ENCODE measurements at regions not wholly inside any gene's neighbourhood (a gene's known extent, or its start where the extent isn't known, plus 50 kb on each side); places are given as distances from the start of the nearest gene placed in this dataset.

GRCh38 chr9:16157651-16158050, 604.8 kb downstream of the CCDC171 start:
- DNase-seq (no peak), ATAC-seq (replicated peaks) (no peak)
- no peak overlapping the region for H3K27ac Mint-ChIP-seq
- no peaks in the 10 kb centered on the region for H3K4me1 Mint-ChIP-seq
- peaks cover 0 to 5% of the 10 kb centered on the region in 2 donors for H3K9me3 Mint-ChIP-seq
- H3K4me3 Mint-ChIP-seq = no peak overlapping the region
- no peaks in the 10 kb centered on the region for H3K36me3 Mint-ChIP-seq
- H3K27me3 Mint-ChIP-seq = peaks cover 7 to 21% of the 10 kb centered on the region in 2 donors

- Mint-ChIP-seq H3K36me3 (no peaks in the 10 kb centered on the region), H3K27ac (no peak overlapping the region), H3K4me1 (no peaks in the 10 kb centered on the region), H3K4me3 (no peak overlapping the region), H3K9me3 (peaks cover 2 to 9% of the 10 kb centered on the region in 2 donors), H3K27me3 (peaks cover 7 to 21% of the 10 kb centered on the region in 2 donors)
- ATAC-seq (replicated peaks) (no peak), DNase-seq (no peak)
These were observed 605.2 kb downstream of the CCDC171 start for GRCh38 chr9:16158093-16158492.

- Mint-ChIP-seq H3K4me3 (no peak overlapping the region), H3K36me3 (no peaks in the 10 kb centered on the region), H3K27ac (no peak overlapping the region), H3K4me1 (no peaks in the 10 kb centered on the region), H3K27me3 (no peaks in the 10 kb centered on the region), H3K9me3 (peaks cover 4 to 13% of the 10 kb centered on the region in 2 donors)
- ATAC-seq (replicated peaks) (no peak), DNase-seq (no peak)
These were observed 608.6 kb downstream of the CCDC171 start for GRCh38 chr9:16161483-16161882.

- peaks cover 0 to 2% of the 10 kb centered on the region in 2 donors for H3K9me3 Mint-ChIP-seq
These were observed 617.3 kb downstream of the CCDC171 start for GRCh38 chr9:16170119-16170518.

GRCh38 chr9:16171911-16172310, 619.1 kb downstream of the CCDC171 start:
- ATAC-seq (replicated peaks) (no peak), DNase-seq (no peak)
- H3K36me3 Mint-ChIP-seq = no peaks in the 10 kb centered on the region
- no peak overlapping the region for H3K4me3 Mint-ChIP-seq
- no peaks in the 10 kb centered on the region for H3K9me3 Mint-ChIP-seq
- H3K27me3 Mint-ChIP-seq = no peaks in the 10 kb centered on the region
- no peak overlapping the region for H3K27ac Mint-ChIP-seq
- no peaks in the 10 kb centered on the region for H3K4me1 Mint-ChIP-seq

More at GRCh38 chr9:16170119-16170518, 617.3 kb downstream of the CCDC171 start:
- no peak overlapping the region for H3K27ac Mint-ChIP-seq
- no peaks in the 10 kb centered on the region for H3K27me3 Mint-ChIP-seq
- H3K36me3 Mint-ChIP-seq = no peaks in the 10 kb centered on the region
- no peaks in the 10 kb centered on the region for H3K4me1 Mint-ChIP-seq
- DNase-seq (no peak), ATAC-seq (replicated peaks) (no peak)
- no peak overlapping the region for H3K4me3 Mint-ChIP-seq

GRCh38 chr9:16172796-16173195, 620.0 kb downstream of the CCDC171 start:
- no peaks in the 10 kb centered on the region for H3K27me3 Mint-ChIP-seq
- DNase-seq (no peak), ATAC-seq (replicated peaks) (no peak)
- no peaks in the 10 kb centered on the region for H3K36me3 Mint-ChIP-seq
- no peaks in the 10 kb centered on the region for H3K4me1 Mint-ChIP-seq
- H3K9me3 Mint-ChIP-seq = no peaks in the 10 kb centered on the region
- no peak overlapping the region for H3K27ac Mint-ChIP-seq
- no peak overlapping the region for H3K4me3 Mint-ChIP-seq

GRCh38 chr9:16174915-16175314, 622.1 kb downstream of the CCDC171 start:
- no peak overlapping the region for H3K27ac Mint-ChIP-seq
- no peaks in the 10 kb centered on the region for H3K4me1 Mint-ChIP-seq
- ATAC-seq (replicated peaks) = no peak
- no peak overlapping the region for H3K4me3 Mint-ChIP-seq
- DNase-seq = no peak
- no peaks in the 10 kb centered on the region for H3K9me3 Mint-ChIP-seq
- H3K36me3 Mint-ChIP-seq = no peaks in the 10 kb centered on the region
- no peaks in the 10 kb centered on the region for H3K27me3 Mint-ChIP-seq

- DNase-seq = no peak
- Mint-ChIP-seq H3K4me1 (no peaks in the 10 kb centered on the region), H3K4me3 (no peak overlapping the region), H3K27me3 (no peaks in the 10 kb centered on the region), H3K9me3 (no peaks in the 10 kb centered on the region), H3K27ac (no peak overlapping the region), H3K36me3 (no peaks in the 10 kb centered on the region)
- no peak for ATAC-seq (replicated peaks)
These were observed 622.6 kb downstream of the CCDC171 start for GRCh38 chr9:16175461-16175860.

GRCh38 chr9:16178294-16178693, 625.5 kb downstream of the CCDC171 start:
- DNase-seq (no peak), ATAC-seq (replicated peaks) (no peak)
- Mint-ChIP-seq H3K27me3 (no peaks in the 10 kb centered on the region), H3K9me3 (no peaks in the 10 kb centered on the region), H3K4me1 (no peaks in the 10 kb centered on the region), H3K4me3 (no peak overlapping the region), H3K36me3 (no peaks in the 10 kb centered on the region), H3K27ac (no peak overlapping the region)

- Mint-ChIP-seq H3K9me3 (no peaks in the 10 kb centered on the region), H3K27ac (no peak overlapping the region), H3K36me3 (no peaks in the 10 kb centered on the region), H3K4me1 (no peaks in the 10 kb centered on the region), H3K4me3 (no peak overlapping the region), H3K27me3 (no peaks in the 10 kb centered on the region)
- DNase-seq (no peak), ATAC-seq (replicated peaks) (no peak)
These were observed 626.7 kb downstream of the CCDC171 start for GRCh38 chr9:16179566-16179965.

- no peak overlapping the region for H3K27ac Mint-ChIP-seq
- no peaks in the 10 kb centered on the region for H3K9me3 Mint-ChIP-seq
- ATAC-seq (replicated peaks) (no peak), DNase-seq (no peak)
- no peaks in the 10 kb centered on the region for H3K36me3 Mint-ChIP-seq
- H3K4me3 Mint-ChIP-seq = no peak overlapping the region
- H3K4me1 Mint-ChIP-seq = no peaks in the 10 kb centered on the region
- H3K27me3 Mint-ChIP-seq = no peaks in the 10 kb centered on the region
These were observed 627.2 kb downstream of the CCDC171 start for GRCh38 chr9:16180091-16180490.

GRCh38 chr9:16180546-16180945, 627.7 kb downstream of the CCDC171 start:
- Mint-ChIP-seq H3K4me3 (no peak overlapping the region), H3K36me3 (no peaks in the 10 kb centered on the region), H3K4me1 (no peaks in the 10 kb centered on the region), H3K27ac (no peak overlapping the region), H3K9me3 (no peaks in the 10 kb centered on the region), H3K27me3 (no peaks in the 10 kb centered on the region)
- DNase-seq = no peak
- ATAC-seq (replicated peaks) = no peak

GRCh38 chr9:16181539-16181938, 628.7 kb downstream of the CCDC171 start:
- DNase-seq (no peak), ATAC-seq (replicated peaks) (no peak)
- Mint-ChIP-seq H3K27ac (no peak overlapping the region), H3K9me3 (peaks cover 0 to 1% of the 10 kb centered on the region in 2 donors), H3K27me3 (no peaks in the 10 kb centered on the region), H3K36me3 (no peaks in the 10 kb centered on the region), H3K4me3 (no peak overlapping the region), H3K4me1 (no peaks in the 10 kb centered on the region)

- peaks cover 0 to 1% of the 10 kb centered on the region in 2 donors for H3K9me3 Mint-ChIP-seq
- DNase-seq = no peak
- no peaks in the 10 kb centered on the region for H3K36me3 Mint-ChIP-seq
- no peak overlapping the region for H3K4me3 Mint-ChIP-seq
- H3K27ac Mint-ChIP-seq = no peak overlapping the region
- H3K27me3 Mint-ChIP-seq = no peaks in the 10 kb centered on the region
- H3K4me1 Mint-ChIP-seq = no peaks in the 10 kb centered on the region
- no peak for ATAC-seq (replicated peaks)
These were observed 629.9 kb downstream of the CCDC171 start for GRCh38 chr9:16182784-16183183.

- ATAC-seq (replicated peaks) (no peak), DNase-seq (no peak)
- no peaks in the 10 kb centered on the region for H3K4me1 Mint-ChIP-seq
- no peak overlapping the region for H3K4me3 Mint-ChIP-seq
- H3K9me3 Mint-ChIP-seq = peaks cover 6 to 11% of the 10 kb centered on the region in 2 donors
- H3K27ac Mint-ChIP-seq = no peak overlapping the region
- no peaks in the 10 kb centered on the region for H3K27me3 Mint-ChIP-seq
- H3K36me3 Mint-ChIP-seq = no peaks in the 10 kb centered on the region
These were observed 632.3 kb downstream of the CCDC171 start for GRCh38 chr9:16184964-16185646.

GRCh38 chr9:16191191-16191590, 638.3 kb downstream of the CCDC171 start:
- DNase-seq (no peak), ATAC-seq (replicated peaks) (no peak)
- H3K4me3 Mint-ChIP-seq = no peak overlapping the region
- H3K27me3 Mint-ChIP-seq = no peaks in the 10 kb centered on the region
- H3K36me3 Mint-ChIP-seq = no peaks in the 10 kb centered on the region
- peaks cover 6 to 11% of the 10 kb centered on the region in 2 donors for H3K9me3 Mint-ChIP-seq
- peaks cover 0 to 4% of the 10 kb centered on the region in 2 donors for H3K4me1 Mint-ChIP-seq
- no peak overlapping the region for H3K27ac Mint-ChIP-seq
